M059J (cell line): ENCODE measurements at regions not wholly inside any gene's neighbourhood (a gene's known extent, or its start where the extent isn't known, plus 50 kb on each side); places are given as distances from the start of the nearest gene placed in this dataset.
A peak's percentile ranks its signal among the peaks of the same experiment; 100 is the strongest.
"Not testable (repeated sequence)": the region's sequence is repeated elsewhere in the genome, so short reads cannot be mapped to it uniquely, and the experiment has no call there.

Experiments used
- DNase-seq: peaks from one replicate; pipeline ENCODE4 v3.0.0-alpha.2; 2012; ENCODE audit warnings: low read depth

DNA sequence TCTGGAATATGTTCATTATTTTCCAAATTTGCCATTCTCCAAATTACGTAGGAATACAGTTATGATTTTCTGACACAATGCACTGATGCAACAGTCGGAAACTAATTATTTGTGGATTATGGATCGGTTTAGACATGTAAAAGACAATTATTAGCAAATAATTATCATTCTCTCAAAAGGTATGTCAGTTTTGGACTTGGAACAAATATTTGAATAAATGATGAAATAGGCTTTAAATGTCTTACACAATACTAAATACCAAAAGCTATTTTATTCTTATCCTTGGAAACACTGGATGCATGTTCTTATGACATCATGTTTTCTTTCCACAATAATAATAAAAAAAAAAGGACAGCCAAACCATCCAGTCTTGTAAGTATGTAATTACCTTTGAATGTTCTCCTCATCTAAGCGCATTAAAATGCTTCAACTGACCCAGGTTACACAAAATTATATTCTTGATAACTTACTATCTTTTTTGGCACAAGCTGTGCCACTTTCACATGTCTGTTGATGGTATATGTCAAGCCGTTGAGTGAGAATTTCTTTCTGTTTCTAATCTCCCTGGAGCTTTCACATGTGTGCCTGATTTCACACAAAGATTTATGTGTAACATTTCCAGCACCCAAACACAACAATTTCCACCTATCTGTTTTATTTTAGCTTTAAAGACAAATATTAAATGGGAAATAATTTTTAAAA is 238.5 kb upstream of the ZNF385D start:
- no peak for DNase-seq

DNA sequence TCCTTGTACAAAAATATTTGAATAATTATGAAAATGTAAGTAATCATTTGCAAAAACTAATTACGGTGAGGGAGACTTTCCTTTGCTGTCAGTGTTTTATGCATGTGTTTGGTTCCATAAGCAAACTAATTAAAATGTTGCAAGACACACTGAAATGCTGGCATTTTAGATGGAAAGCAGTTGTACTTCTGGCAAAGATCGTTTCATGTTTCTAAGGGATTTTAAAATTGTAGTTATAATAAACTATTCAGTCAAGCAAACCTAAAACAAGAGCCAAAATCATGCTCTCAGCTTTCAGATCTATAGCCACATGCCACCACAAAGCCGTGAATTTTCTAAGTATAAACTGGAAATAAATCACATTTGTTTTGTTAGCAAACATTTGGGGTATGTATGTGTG is 240.1 kb upstream of the ZNF385D start:
- DNase-seq, result no peak

DNA sequence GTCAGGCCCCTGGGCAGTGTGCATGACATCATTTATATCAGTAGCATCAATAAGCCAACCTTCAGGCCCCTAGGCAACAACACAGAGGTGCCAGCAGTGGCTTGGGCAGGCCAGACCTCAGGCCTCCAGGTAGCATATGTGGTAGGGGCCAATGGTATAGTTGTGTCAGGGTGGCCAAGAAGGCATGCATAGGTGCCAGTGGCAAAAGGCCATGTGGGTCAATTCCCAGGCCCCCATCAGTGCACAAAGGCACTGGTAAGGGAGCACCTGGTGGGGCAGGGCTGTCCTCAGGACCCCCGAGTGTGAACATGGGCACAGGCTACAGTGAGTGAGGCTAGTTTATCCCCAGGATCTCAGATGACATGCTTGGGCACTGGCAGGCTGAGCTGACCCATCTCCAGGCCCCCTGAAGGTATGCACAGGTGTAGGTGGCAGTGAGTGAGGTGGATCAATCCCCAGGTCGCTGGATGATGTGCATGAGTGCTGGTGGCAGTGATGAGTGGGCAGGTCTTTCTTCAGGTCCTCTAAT is 244.1 kb upstream of the ZNF385D start:
- no peak for DNase-seq

DNA sequence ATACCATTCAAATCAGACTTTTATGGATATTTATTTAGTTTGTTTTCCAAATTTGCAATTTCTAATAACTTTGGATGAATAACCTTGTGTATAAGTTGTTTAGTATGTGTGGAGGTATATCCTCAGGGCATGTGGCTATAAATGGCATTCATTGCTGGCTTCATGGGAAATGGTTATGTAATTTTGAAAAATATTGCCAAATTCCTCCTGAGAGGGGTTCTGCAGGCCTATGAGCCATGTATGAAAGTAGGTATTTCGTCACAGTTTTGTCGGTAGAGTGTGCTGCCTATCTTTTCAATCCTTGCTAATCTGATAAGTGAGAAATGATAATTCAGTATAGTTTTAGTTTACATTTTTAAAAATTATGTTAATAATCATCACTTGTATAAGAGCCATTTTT is 256.4 kb upstream of the ZNF385D start:
- peak; percentile 1 for DNase-seq

DNA sequence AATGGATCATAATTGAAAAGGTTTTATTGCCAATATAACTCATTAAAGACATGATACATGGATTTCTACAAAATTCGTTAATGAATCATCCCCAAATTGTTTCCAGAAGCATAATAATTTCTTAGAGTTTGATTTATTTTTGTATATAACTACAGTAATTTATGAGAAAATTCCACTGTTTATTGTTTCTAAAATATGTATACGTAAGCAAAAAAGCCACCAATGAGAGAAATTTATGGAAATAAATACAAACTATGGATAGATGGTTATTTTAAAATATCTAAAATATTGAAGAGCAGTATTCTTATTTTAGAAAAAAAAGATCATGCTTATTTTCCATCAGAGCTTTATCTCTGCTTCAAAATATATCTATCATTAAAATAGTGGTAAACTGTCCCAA is 260.0 kb upstream of the ZNF385D start:
- DNase-seq, result no peak

DNA sequence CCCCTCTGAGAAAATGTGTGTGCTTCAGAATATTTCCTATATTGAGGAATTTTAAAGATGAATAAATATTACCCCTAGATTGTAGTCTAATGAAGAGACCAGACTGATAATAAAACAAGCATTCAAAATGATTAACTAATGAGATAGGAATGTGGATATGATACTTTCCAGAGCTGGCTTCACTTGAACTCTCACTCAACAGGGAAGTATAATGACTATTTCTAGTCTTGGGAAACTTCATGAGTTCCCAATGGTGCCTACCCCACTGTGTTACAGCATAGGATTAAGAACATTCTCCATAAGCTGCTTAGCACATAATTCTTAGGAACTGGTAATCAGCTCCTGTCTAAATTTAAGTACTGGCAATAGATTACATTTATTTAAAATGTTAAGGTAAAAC is 261.5 kb upstream of the ZNF385D start:
- no peak for DNase-seq

DNA sequence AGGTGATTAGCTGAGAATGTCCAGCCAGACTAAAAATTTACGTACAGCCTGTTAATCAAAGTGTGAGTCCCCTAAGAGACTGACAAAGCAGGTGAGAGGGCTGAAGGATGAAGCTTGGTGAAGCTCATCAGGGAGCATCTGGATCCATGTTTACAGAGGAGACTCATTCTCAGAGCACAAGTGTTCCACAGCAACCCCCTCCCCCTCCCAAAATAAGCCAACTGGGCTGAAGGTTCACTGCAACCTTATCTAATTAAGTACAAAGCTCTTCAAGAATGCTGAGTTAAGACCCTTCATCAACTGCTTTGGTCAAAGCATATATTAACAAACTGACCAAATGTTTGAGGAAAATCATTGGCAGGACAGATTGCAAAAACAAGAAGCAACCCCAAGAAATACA is 262.6 kb upstream of the ZNF385D start:
- no peak for DNase-seq

DNA sequence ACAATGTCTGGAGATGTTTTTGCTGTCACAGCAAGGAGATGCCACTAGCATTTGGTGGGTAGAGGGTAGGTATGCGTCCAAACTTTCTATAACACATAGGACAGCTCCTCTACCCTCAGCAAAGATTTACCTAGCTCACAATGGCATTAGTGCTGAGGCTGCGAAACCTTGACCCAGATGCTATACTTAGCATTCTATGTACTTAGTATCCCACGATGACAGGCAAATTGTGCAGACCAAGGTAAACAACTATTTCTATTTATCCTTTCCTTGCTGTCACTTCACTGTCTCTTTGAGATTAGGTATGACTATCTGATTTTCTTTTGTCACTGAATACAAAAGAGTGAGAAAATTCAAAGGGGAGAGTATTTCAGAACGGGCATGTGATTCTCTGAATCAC is 265.2 kb upstream of the ZNF385D start:
- DNase-seq, result no peak

DNA sequence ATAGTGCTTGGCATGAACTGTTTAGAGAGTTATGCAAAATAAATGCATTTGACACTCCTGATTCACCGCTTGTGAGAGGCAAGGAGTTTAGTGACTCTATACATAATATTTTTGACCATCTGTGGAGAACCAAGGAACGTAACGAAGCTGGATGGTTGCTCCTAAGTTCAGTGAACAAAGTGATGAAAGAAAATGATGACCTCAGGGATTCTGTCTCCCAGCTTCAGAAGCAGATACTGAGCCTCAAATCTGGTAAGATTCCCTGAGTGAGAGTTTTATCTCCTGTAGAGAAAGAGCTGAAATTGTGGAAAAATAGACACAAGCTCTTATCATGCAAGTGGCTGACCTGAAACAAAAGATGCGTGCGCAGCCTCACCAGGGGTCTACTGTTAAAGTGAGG is 273.6 kb upstream of the ZNF385D start:
- not testable (repeated sequence) for DNase-seq

DNA sequence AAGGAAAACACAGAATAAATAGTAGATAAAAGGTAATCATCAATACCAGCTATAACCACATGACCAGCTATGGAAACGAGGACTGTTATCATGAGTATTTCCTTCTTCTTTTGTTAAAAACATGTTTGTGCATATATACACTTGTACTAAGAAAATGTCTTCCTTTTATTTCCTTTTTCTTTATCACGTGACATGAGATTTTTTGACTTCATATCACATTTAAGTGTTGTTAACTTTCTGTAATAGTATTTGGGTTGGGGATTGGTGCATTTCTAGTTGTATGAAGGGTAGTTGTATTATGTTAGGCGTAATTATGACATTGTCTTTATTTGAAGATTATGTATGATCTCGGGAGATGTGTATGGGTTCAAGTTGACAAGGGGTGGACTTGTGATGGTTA is 278.5 kb upstream of the ZNF385D start:
- DNase-seq, result no peak

DNA sequence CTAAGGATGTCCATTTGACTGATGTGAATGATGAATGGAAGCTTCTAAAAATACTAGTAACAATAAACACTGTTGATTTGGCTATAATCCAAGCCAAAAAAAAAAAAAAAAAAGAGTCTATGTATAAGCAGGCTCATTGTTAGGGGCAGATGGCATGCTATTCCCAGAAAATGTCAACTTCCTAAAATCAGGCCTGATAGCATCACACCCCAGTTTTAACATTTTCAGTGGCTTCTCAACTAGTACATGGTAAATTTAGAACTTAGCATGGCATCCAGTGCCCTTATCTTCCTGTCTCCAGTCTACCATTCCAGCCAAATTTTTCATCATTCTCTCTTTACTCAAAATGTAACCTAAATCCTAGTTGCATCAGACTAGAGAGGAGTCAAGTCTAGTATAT is 288.2 kb upstream of the ZNF385D start:
- no peak for DNase-seq

DNA sequence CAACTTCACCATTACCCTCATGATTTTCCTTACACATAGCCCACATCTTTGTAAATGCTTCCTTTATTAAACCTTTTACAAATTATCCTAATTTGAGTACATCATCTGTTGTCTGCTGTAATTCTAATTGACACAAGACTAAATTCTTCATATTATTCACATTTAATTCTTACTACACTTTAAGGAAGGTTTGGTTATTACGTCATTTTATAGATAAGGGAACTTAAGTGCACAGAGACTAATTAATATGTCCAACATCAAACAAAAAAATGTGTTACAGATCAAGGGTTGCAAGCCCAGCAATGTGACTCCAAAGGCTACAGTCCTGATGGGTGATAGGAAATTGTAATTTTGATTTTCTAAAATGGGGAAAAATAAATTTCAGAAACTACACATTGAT is 289.1 kb upstream of the ZNF385D start:
- DNase-seq, result no peak

DNA sequence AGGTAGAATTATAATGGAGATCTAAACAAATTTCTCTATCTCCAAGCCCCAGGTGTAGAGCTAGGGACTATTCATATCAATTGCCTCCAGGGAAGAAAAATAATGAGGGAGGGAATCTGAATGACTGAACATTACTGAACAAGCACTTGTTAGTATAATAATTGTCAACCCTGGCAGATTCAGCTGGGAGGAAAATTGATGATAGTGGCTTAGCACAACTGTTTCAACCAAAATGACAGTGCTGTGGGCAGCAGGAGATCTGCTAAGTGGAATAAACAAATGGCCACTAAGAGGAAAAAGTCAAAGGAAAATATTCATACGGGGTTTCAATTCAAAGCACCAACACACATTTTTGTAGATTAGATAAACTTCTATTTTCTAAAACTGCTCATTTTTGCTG is 294.9 kb upstream of the ZNF385D start:
- DNase-seq, result no peak

DNA sequence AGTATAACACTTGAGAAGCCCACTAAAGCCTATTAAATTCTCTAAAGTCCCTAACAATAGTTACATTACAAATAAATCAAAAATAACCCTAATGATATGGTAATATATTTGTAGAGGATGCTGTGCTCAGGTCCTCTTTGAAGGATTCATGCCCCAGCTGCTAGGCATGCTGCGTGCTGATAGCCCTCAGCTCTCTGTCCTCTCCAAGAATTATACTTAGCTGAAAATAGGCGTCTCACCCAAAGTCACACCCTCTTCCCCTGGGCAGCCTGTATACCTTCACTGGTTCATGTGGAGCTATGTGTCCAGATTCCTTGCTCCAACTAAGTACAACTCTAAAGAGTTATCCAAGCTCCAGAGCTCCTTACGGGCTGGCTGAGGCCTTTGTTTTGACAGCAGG is 312.5 kb upstream of the ZNF385D start:
- DNase-seq, result no peak

DNA sequence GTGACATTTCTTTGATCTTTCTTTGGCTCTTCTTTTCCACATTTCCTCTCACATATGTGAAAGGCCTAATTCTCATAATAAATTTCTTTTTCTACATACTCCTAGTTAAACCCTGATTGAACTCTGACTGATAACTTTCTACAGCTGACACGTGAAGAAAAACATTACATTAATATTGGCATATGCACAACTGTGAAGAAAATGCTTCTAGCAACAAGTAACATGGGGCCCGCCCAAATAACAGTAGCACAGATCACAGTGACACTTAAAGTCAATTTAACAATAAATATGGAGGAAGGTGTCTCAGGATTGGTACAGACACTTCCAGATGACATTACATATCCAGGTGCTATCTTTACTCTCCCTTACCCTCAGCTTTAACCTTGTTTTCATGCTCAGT is 317.6 kb upstream of the ZNF385D start:
- no peak for DNase-seq

DNA sequence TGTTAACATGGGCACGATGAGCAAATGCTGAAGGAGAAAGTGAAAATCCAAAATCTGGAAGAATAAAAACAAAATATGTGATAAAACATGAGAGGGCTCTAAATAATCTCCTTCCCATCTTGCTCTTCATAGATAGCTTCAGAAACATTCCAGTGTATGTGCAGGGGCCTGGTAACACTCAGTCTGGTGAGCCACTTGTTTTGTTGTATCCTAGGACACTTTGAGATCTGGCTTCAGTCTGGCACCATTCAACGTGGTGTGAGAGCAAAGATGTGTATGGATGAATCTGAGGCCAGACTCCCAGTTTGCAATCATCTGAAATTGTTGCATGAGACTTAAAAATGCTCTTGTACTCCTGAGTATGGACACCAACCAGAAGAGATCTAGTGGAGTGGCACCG is 337.2 kb upstream of the ZNF385D start:
- DNase-seq, result no peak

DNA sequence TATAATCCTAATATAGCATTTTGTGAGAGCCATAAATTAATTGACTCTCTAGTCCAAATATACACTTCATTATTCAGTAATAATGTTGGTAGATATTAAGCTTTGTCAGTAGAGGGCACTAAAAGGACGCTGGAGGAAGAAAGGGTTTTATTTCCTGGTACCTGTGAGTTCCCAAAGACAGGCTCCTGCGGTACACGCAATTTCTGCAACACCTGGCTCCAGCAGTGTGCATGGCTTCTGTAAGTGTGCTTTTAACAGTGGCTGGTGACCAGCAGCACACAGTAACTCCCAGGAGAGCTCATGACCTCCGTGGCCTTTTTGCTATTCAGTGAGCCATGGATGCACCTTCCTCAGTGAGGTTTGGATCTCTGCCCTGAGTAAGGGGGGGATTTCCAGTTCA is 338.3 kb upstream of the ZNF385D start:
- peak; percentile 15 for DNase-seq

DNA sequence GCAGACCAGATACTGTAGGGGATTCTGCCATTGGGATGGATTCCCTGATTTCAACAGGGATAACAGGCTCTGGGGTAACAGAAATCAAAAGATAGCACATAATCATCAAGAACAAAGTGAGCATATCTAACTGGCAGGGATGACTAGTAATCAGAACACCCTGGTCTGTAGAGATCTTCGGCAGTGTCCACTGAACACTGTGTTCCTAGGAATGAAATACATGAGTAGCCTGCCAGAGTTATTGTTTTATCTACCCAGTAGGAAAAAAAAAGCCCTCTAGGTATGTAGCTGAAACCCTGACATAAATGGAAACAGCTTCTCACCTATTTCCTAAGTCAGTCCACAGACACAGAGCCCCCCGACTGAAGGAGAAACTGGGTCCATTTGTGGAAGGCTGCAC is 340.3 kb upstream of the ZNF385D start:
- DNase-seq, result no peak

DNA sequence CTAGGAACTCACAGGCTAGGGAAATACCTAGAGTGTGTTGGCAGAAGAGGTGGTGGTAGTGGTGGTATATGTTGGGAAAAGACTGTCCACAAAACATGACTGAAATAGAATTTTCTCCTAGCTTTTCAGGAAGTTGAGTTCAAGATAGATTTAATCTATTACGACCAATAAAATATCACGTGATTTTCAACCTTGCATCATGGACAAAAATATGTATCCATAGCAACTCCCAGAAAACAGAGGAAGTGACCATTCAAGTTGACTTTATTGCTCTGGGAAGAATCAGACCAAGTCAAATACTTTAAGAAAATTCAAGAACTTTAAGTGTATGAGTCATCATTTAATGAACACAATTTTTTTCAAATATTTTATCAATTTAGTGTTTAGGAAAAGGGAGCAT is 347.0 kb upstream of the ZNF385D start:
- DNase-seq, result peak; percentile 1

DNA sequence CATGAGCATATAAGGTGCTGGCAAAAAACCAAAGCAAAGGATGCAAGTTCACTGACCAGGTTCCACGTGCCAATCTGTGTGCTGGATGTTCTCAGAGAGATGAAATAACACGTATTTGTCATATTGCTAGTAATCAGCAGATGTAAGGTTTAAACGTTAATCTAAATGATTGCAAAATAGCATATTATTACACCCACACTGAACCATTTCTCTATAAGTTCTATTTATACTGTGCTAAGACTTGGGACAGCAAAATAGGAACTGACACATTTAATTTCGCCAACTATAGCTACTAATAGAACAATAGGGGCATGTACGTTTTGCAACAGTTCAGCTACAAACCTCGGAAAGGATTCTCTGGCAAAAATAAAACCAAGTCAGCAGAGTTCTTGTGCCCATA is 350.3 kb upstream of the ZNF385D start:
- no peak for DNase-seq

DNA sequence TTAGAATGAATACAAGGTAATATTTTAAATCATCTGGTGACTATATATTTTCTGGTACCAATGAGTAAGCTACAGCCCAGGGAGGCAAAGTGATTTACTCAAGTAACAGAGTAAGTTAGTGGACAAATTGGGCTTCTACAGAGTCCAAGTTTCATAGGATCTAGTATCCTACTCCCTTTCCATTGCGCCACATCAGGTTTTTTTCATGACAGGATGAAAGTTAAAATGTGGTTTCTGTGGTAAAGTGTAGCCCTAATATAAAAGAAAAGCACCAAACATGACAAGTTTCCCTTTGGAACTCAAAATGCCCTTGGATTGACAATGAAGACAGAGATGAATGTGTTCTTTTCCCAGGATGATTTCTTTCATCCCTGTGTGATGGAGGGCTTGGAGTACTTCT is 350.8 kb upstream of the ZNF385D start:
- DNase-seq, result peak; percentile 4

DNA sequence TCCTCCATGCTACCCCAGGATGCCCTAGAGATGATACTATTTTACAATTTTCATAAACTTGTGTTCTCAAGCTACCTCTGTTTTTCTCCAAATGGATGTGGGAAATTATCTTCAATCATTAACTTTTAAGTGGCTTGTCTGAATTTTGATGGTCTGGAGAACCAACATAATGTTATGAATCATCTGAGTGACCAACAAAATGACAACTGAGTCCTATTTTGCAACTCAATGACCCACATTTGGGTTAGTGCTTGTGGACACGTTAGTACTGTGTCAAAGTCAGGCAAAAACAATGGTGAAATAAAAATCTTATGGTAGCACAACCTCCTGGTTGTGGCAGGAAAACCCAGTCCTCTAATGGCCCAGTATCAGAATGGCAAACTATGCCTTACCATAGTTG is 352.4 kb upstream of the ZNF385D start:
- no peak for DNase-seq

DNA sequence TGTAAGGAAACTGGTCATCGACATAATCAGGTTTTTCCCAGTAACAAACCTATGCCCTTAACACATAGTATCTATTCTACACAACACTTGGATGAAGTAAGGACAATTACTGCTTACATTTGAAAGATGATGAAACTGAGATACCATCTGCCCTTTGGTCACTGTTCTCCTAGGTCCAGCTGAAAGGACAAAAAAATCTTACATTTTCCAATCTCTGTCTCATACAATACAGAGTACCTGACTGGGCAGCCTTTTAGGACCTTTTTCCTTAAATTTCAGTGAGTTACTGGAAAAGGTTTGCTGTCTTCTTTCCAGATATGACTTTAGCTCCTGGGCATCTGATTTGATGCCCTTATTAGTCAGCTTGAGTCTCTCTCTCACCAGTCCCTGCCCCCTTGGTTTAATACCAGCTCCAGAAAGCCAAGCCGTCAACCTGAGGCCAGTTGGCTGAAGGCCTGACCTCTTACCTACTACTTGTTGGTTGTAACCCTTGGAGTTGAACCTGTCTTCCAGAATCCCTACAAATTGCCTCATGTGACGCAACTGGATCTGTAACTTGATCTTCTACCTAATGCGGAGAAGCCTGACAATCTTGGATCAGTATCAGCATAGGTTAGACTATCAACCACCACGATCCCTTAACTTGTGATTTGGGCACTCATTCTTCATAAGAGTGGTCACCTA is 355.3 kb upstream of the ZNF385D start:
- peak; percentile 31 for DNase-seq

DNA sequence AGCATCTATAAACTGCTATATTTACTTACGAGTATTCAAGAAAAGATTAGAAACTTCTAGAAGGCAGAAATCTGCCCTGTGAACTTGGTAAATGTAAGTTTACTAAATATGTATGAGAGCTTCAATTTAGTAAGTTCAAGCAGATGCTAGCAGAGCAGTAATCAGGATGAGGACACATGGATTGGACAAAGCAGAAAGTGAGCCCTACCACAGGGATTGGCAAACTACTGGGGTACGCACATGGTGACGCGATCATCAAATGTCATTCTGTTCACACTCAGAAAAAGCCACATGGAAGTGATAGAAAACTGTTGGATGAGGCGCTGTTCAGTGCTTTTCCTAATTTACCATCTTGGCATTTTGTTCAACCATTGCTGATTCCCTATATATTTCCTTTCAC is 360.2 kb upstream of the ZNF385D start:
- no peak for DNase-seq
